ENCODE measurements at regions not wholly inside any gene's neighbourhood (a gene's known extent, or its start where the extent isn't known, plus 50 kb on each side); places are given as distances from the start of the nearest gene placed in this dataset.

DNA sequence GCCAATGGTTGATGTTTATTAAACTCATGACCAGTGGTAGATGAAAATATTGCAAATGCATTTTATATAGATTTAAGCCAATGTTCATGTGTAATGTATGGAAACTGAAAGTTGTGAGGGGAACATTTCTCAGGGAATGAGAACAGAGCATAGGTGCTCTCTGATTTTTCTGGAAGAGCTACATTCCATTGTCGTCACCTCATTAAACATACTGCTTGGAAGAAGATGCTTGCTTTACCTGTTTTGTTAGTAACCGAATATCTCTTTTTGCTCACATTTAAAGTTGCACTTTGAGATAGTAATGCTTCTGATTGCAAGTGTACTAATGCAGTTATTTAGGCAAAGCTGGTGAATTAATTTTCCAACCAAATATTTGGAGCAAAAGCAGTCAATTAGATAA, 93.8 kb upstream of the CLCN4 start:
- TF ChIP-seq POLR2A (IDR thresholded peaks at IDR 0.05): no peak
- TF ChIP-seq, protein P1, sequence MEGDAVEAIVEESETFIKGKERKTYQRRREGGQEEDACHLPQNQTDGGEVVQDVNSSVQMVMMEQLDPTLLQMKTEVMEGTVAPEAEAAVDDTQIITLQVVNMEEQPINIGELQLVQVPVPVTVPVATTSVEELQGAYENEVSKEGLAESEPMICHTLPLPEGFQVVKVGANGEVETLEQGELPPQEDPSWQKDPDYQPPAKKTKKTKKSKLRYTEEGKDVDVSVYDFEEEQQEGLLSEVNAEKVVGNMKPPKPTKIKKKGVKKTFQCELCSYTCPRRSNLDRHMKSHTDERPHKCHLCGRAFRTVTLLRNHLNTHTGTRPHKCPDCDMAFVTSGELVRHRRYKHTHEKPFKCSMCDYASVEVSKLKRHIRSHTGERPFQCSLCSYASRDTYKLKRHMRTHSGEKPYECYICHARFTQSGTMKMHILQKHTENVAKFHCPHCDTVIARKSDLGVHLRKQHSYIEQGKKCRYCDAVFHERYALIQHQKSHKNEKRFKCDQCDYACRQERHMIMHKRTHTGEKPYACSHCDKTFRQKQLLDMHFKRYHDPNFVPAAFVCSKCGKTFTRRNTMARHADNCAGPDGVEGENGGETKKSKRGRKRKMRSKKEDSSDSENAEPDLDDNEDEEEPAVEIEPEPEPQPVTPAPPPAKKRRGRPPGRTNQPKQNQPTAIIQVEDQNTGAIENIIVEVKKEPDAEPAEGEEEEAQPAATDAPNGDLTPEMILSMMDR (IDR thresholded peaks at IDR 0.05): no peak
